ENCODE measurements at regions not wholly inside any gene's neighbourhood (a gene's known extent, or its start where the extent isn't known, plus 50 kb on each side); places are given as distances from the start of the nearest gene placed in this dataset.

- no peak for DNase-seq
These were observed 50.2 kb upstream of the ALDH1A3 start for GRCh38 chr15:100829457-100829856.

Measured in NCI-H226 (cell line).